Activated CD4-positive, alpha-beta T cell treated with anti-CD3 and anti-CD28 coated beads, Interleukin-2, Interleukin-6, amounts not matched to agents 100 ng/mL and 50 ng/mL, durations not matched to agents 16 hours and 8 hours (primary cell): ENCODE measurements at regions not wholly inside any gene's neighbourhood (a gene's known extent, or its start where the extent isn't known, plus 50 kb on each side); places are given as distances from the start of the nearest gene placed in this dataset.

Experiments
- DNase-seq: peaks from one replicate; pipeline ENCODE4 v3.0.0-alpha.2; 2020

GRCh38 chr16:54353097-54353496 lies 66.5 kb upstream of the IRX3 start:
- no peak for DNase-seq

GRCh38 chr16:54351171-54351570 lies 64.6 kb upstream of the IRX3 start:
- no peak for DNase-seq

DNA sequence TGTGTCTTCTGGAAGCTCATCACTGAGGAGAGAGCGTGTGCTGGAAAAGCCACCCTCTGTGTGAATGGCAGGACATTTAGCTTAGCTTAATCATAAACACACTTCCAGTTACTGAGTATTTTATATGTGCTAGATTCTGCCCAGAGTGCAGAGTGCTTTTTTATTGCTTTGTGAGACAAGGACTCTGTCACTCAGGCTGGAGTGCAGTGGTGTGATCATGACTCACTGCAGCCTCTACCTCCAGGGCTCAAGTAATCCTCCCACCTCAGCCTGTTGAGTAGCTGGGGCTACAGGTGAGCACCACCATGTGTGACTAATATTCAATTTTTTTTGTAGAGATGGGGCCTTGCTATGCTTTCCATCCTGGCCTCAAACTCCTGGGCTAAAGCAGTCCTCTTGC lies 61.4 kb upstream of the IRX3 start:
- no peak for DNase-seq

DNA sequence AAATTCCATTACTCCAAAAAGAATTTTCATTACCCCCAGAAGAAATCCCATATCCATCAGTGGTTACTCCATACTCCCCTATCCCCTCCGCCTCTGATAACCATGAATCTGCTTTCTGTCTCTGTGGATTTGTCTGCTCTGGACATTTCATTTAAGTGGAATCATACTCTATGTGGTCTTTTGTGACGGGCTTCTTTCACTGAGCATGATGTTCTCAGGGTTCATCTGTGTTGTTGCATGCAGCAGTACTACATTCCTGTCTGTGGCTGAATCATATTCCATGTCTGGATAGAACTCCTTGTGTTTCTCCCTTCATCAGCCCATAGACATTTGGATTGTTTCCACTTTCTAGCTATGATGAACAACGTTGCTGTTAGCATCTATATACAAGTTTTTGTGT lies 59.5 kb upstream of the IRX3 start:
- DNase-seq = no peak

DNA sequence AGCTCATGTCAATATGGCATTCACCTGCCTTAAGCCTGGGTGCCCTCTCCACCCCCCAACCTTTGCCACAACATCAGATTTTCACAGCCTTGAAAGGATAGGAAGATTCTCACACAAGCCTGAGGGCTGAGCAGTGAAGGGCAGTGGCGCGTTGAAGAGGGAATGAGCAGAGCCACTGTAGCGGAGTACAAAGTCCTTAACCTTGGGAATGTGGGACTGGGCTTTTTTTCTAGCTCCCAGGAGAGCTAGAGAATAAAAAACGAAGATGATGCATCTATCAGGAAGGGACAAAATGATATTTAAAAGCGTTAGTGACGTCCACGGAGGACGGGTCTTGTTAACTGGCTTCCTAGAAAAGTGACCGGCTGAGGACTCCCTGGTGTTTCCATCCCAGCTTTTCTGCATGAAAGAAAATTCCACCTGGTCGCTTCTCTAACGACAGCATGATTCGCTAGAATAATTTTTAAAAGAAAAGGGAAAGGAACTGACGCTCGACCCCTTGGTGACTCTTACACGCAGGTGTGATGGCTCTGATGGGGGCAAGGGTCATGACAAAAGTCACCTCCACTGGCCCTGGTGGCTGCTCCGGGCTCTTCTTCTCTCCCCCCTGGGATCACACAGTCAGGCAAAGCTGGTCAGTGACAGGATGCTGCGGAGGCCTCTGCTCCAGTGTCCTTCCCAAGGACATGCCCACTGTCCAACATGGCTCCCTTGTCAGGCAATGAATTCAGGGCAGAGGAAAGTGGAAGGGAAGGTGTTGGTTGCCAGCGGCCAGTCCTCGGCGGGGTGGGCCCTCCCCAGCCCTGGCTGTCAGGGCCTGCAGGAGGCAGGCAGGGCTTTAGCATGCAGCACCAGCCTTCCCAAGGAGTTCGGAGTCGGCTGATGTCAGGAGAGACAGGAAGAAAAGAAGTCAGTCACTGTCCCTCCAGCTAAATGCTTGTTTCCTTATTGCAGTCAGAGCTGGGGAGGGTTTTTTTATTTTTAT lies 58.4 kb upstream of the IRX3 start:
- no peak for DNase-seq

DNA sequence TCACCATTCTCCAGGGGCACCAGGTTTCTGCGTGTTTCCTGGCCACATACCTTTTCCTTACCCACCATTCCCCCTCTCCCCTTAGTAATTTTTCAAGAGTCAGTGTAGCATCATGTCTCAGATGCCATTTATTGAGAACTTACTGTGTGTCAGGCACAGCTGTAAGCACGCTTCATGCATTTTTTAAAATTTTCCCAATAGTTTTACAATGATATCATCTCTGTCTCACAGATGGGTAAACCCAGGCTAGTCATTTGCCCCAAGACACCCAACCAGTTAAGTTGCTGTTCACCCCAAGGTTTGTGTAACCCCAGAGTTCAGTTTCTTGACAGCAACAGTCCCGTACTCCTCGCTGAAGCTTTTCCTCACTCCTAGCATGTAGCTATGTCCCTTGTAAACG lies 56.4 kb upstream of the IRX3 start:
- DNase-seq = no peak

GRCh38 chr16:54341892-54342776 lies 55.5 kb upstream of the IRX3 start:
- DNase-seq = no peak

DNA sequence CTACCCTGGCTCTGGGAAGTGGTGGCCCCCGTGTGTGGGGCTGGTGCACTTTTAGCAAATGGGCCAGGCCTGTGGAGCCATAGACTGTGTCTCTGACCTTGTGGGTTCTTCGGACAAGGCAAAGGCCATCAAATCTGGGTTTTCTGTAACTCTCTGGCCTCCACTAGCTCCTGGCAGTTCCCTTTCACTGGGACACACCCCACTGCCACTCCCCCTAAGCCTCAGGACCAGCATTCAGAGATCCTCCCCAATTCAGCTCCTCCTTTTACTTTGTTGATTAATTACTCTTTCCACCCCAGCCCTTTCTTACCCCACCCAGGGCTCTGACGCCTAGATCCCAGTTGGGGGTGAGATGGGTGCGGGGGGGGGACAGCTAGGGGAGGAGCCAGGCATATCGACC lies 53.9 kb upstream of the IRX3 start:
- DNase-seq = no peak

DNA sequence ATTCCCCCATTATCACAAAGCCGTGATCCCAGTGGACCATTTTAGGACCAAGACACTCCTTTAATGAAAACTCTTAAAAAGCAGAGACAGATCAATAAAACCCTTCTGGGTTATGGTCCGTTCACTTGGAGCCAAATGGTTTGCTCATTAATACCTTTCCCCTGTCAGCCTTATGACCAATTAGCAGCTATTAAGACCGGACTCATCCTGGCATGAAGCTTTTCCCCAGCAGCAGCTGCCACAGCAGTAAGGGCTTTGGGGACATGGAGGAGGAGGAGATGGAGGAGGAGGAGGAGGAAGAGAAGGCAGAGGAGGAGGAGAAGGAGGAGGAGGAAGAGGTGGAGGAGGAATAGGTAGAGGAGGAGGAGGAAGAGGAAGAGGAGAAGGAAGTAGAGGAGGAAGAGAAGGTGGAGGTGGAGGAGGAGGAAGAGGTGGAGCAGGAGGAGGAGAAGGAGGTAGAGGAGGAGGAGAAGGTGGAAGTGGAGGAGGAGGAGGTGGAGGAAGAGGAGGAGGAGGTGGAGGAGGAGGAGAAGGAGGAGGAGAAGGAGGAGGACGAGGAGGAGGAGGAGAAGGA lies 50.1 kb upstream of the IRX3 start:
- DNase-seq = no peak
